Erythroblast (primary cell): ENCODE measurements at regions not wholly inside any gene's neighbourhood (a gene's known extent, or its start where the extent isn't known, plus 50 kb on each side); places are given as distances from the start of the nearest gene placed in this dataset.

Experiments used
- GATA1 ChIP-seq: IDR thresholded peaks from 2 replicates; pipeline ENCODE4 v1.6.1; 2011; ENCODE audit warnings: low read depth, mild to moderate bottlenecking, control low read depth, low read length, moderate library complexity
- POLR2A ChIP-seq: IDR thresholded peaks from 2 replicates; pipeline ENCODE4 v1.6.1; 2011; ENCODE audit warnings: mild to moderate bottlenecking, low read length

DNA sequence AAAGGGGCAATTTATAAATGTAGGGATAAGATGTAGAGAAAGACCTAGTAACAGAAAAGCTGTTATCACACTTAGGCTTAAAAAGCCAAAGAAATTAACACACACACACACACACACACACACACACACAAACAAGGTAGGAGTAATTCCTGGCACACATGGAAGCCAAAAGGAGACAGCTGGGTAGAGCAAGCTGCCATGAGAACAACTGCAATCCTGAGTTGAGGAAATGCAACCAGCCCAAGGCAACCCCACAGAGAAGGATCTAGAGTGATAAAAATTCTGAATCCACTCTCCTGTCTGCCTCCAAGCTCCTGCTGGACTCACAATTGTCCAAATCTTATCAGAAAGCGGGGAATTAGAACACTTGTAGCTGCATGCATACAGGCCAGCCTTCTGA lies 229.1 kb upstream of the DGKB start:
- TF ChIP-seq POLR2A (no peak), GATA1 (no peak)
